Stimulated activated CD8-positive, alpha-beta memory T cell treated with anti-CD3 and anti-CD28 coated beads, Interleukin-7, amount 100 ng/mL, for 48 hours (primary cell): ENCODE measurements at regions not wholly inside any gene's neighbourhood (a gene's known extent, or its start where the extent isn't known, plus 50 kb on each side); places are given as distances from the start of the nearest gene placed in this dataset.

Experiments used
- DNase-seq, 2 donors: peaks; one replicate each; pipeline ENCODE4 v3.0.0-alpha.2; 2020; ENCODE audit warnings: low read depth in 1 of 2; ENCODE audit errors: extremely low read depth in 1 of 2

DNA sequence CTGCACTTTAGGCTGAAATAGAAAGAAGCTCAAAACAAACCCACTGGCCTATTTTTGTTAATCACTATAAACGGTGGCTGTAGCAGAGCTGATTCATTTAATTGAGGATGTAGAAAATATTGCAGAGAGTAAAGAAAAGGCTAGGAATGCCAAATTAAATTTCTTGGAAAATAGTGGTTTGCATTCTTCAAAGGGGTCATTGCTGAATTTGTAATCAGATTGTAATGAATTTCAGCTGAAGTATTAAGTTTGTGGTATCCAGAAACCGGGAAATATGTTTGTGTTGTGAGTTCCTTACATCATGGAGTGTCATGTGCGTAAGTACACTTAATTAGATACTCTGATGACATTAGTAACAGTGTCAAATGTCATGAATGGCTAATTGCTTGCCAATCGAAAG, 203.0 kb downstream of the SAMD5 start:
- no peak for DNase-seq

- no peak for DNase-seq
Measured at GRCh38 chr6:147712841-147713240, 204.4 kb downstream of the SAMD5 start.

GRCh38 chr6:147715035-147715434, 206.5 kb downstream of the SAMD5 start:
- DNase-seq, result no peak

DNA sequence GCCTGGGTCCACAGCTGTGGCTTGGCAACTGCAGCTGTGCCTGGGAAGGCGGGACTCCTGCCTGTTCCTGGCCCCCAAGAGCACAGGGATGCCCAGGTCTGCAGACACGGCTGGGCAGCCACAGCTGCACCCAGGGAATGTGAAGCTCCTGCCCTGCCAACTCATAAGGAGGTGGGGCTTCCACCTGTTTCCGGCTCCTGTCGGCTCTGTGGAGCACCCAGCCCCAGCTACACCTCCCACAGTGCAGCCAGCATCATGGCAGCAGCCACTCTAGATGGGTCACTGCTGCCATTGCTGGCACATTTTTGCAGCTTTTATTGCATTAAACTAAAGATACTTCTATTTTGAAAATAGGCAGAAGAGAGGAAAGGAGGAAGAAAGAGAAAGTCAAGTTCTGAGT, 207.9 kb downstream of the SAMD5 start:
- DNase-seq, result no peak

GRCh38 chr6:147717991-147718390, 209.5 kb downstream of the SAMD5 start:
- no peak for DNase-seq

DNA sequence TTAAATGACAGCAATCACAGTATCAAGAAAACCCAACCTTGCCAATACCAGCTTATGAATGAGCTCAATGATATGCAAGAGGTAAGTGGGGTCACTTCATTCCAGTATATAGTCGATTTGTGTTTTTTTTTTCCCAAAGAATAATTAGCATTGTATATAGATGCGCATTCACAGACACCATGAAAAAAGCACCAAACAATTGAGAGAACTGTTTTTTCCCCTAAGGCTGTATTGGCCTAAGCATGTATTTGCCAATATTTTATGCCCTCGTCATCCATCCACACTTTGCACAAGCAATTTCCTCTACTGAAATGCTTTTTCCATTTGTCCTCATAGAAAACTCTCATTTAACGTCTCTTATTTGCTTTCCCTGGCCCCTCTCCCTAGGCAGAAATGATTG, 213.7 kb downstream of the SAMD5 start:
- no peak for DNase-seq

DNA sequence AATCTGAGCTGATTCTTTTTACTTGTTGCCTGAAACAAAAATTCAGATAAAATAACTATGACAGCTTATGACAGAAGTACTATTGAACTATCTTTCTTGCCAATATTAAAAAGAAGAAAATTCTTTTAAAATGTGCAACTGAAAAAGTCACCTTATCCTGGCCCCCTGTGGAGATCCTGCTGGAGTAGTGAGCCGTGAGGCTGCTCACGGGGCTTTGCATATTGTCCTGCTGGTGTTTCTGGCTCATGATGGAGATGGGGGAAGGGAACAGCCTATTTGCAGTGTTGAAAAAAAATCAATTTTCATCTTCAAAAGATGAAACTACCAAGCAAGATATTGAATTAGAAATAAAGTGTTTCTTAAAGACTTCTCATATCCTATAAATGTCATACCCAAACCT, 216.0 kb downstream of the SAMD5 start:
- no peak for DNase-seq

- no peak for DNase-seq
Measured at GRCh38 chr6:147726342-147726741, 217.9 kb downstream of the SAMD5 start.

- no peak for DNase-seq
Measured at GRCh38 chr6:147728903-147729302, 220.4 kb downstream of the SAMD5 start.

DNA sequence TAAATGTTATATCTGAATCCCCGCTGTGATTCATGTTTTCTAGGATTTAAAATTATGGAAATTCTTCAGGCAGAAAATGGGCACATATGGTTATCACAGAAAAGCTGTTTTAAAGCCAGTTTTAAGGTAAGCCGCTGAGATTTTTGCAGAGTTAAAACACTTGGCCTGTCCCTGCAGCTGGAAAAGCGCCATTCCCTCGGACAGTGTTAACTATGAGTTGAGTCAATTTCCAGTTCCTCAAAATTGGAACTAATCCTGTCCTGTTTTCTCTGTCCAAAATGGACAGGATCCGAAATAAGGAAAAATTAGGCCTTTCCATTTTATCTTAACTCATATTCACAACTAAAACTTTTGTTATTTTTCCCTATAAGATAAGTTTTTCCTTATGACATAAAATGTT, 225.2 kb downstream of the SAMD5 start:
- no peak for DNase-seq

GRCh38 chr6:147734151-147734550, 225.7 kb downstream of the SAMD5 start:
- no peak for DNase-seq

GRCh38 chr6:147735924-147736323, 227.4 kb downstream of the SAMD5 start:
- DNase-seq, result no peak

- DNase-seq, result no peak
Measured at GRCh38 chr6:147737115-147737514, 228.6 kb downstream of the SAMD5 start.

DNA sequence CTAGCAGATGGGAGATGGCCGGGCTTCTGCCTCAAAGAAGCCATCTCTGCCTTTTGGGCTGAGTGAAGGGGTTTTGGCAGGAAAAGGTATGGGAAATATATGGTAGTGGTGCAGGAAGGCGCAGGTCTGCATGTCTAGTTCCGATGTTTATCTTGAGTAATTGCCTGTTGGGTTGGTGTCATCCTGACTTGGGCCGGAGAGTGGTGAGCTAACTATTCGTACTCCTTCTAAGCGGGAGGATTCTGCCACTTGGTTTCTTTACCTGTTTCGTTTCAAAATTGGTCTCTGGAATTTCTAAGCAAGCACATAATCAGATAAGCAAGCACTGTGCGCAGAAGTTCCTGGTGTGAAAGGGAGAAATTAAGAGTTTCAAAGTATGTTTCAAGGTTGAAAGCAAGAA, 229.6 kb downstream of the SAMD5 start:
- no peak for DNase-seq

DNA sequence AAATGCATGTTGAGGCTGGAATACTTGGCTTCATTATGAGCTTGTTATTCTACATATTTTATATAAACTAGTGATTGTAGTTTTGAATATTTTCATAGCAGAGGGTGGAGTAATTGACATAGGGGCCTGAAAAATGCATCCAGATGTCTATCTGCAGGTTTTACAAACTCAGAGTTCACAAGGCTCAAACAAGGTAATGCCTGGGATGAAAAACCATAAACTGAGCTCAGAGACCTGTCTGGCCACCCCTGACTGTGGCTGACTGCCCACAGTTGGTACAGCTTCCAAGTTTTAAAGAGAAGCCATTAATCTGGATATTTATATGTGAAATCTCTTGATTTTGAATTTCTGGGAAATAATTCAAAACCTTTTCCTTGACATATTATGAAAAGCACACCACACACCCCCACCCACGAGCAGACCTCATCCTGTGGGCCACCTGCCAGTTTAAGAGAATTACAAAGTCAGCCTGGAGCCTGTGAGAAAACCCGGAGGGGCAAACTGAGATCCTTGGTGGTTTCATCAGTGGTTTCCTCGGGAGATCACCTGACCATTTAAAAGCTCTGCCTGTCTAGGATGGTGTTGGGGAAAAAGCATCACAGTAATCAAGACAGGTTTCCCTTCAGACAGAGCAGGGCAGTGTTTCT, 230.1 kb downstream of the SAMD5 start:
- no peak for DNase-seq

- DNase-seq, result no peak
Measured at GRCh38 chr6:147740326-147740725, 231.8 kb downstream of the SAMD5 start.

GRCh38 chr6:147740916-147741315, 232.4 kb downstream of the SAMD5 start:
- DNase-seq, result no peak

DNA sequence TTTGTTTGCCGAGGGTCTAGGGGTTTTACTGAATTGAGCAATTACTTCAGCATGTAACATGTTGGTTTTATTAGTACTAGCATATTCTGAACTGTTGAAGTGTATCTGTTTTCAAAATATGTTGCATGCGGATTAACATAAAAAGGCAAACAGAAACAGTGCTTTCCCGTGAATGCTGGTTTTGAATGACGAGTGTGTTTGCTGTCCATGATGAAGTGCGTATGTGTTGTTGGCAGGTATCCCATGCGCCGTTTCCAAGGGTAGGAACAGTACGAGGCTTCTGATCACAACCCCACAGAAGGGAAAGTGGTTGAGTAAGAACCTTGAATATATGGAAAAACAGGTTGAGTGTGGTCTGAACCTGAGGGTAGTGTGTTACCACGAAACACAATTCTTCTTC, 232.9 kb downstream of the SAMD5 start:
- DNase-seq, result no peak

DNA sequence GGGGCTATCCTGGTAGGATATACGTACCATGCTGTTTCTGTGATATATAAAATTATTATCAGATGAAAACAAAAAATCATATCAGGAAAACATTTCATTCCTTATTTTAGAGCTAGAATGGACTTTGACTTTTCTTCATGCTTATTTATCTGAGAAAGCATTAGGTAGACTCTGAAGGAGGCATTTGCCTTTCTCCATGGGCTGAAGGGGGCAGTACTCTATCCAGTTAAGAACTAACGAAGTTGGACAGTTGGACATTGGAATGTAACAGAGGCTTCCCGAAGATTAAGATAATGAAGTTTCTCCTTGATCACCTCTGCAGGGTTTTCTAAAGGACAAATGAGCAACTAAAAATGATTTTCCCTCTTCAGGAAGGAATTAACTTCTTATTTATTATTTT, 233.9 kb downstream of the SAMD5 start:
- no peak for DNase-seq

DNA sequence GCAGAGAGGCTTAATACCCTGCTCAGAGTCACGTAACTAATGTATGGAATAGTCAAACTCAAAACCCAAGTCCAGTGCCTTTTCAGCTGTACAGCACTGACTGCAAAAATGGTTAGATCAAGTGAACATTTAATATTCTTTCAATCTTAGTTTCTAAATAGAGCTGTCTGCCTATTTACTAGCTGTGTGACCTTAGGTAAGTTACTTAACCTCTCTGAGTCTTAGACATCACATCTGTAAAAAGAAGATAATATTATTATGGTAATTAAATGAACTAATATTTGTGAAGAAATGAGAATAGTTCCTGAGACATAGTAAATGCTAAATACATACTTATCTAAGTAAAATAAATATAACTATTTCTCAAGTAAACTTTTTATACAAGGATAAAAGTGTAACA, 235.5 kb downstream of the SAMD5 start:
- no peak for DNase-seq

- DNase-seq, result no peak
Measured at GRCh38 chr6:147749331-147749730, 240.8 kb downstream of the SAMD5 start.

GRCh38 chr6:147750413-147750812, 241.9 kb downstream of the SAMD5 start:
- DNase-seq, result no peak

- DNase-seq, result no peak
Measured at GRCh38 chr6:147751232-147751631, 242.7 kb downstream of the SAMD5 start.
